ENCODE measurements at regions not wholly inside any gene's neighbourhood (a gene's known extent, or its start where the extent isn't known, plus 50 kb on each side); places are given as distances from the start of the nearest gene placed in this dataset.

DNA sequence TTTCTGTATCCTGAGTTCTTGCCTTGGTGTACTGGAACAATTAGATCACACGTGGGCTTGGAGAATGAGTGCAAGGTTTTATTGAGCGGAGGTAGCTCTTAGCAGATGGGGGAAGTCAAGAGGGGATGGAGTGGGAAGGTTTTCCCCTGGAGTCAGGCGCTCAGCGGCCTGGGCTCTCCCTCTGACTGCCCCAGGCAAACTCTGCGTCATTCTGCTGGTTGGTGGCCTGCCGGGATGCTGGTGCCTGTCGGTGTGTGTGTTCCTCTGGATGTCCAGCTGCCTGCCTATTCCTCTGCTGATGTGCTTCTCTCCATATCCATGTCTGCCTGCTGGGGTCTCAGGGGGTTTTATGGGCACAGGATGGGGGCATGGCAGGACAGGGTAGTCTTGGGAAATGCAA, 111.0 kb downstream of the TRIB2 start:
- Histone ChIP-seq H3K27ac (ENCODE audit: low read length) (no peak overlapping the region), H3K4me3 (ENCODE audit: low read length) (no peak overlapping the region), H3K36me3 (ENCODE audit: control insufficient read depth, insufficient read depth, low read length) (no peaks in the 10 kb centered on the region), H3K9me3 (replicated peaks; ENCODE audit: control insufficient read depth, low read depth, low read length) (no peaks in the 10 kb centered on the region), H3K27me3 (ENCODE audit: control insufficient read depth, insufficient read depth, low read length) (no peaks in the 10 kb centered on the region), H3K4me1 (ENCODE audit: control insufficient read depth, insufficient read depth, low read length) (peaks cover 16% of the 10 kb centered on the region)
- no peak for DNase-seq
- WGBS (ENCODE audit: insufficient coverage): 94% methylated on average over 7 of the region's 7 CpGs

DNA sequence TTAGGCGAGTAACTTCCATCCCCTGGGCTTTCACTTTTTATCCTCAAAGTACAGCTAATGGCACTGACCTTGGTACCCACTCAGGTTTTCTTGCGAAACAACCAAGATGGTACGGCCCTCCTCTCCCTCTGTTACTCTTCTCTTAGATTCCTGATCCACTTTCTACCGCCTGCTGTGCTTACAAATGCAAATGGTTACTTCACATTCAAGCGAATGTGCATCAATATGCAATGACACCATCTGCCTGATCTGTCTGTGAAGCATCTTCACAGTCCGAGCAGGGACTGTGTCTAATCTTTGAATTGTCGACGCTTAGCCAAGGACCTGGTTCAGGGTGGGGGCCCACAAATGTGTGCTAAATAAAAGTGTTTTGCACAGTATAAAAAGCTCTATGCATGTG, 112.2 kb downstream of the TRIB2 start:
- no peaks in the 10 kb centered on the region for H3K9me3 ChIP-seq (replicated peaks; ENCODE audit: control insufficient read depth, low read depth, low read length)
- H3K4me1 ChIP-seq (ENCODE audit: control insufficient read depth, insufficient read depth, low read length): peaks cover 13% of the 10 kb centered on the region
- no peaks in the 10 kb centered on the region for H3K36me3 ChIP-seq (ENCODE audit: control insufficient read depth, insufficient read depth, low read length)
- no peak for DNase-seq
- 51% methylated on average over 8 of the region's 8 CpGs for WGBS (ENCODE audit: insufficient coverage)
- no peak overlapping the region for H3K27ac ChIP-seq (ENCODE audit: low read length)
- no peak overlapping the region for H3K4me3 ChIP-seq (ENCODE audit: low read length)
- no peaks in the 10 kb centered on the region for H3K27me3 ChIP-seq (ENCODE audit: control insufficient read depth, insufficient read depth, low read length)

GRCh38 chr2:12831016-12831415, 114.3 kb downstream of the TRIB2 start:
- no peak overlapping the region for H3K27ac ChIP-seq (ENCODE audit: low read length)
- no peaks in the 10 kb centered on the region for H3K4me1 ChIP-seq (ENCODE audit: control insufficient read depth, insufficient read depth, low read length)
- H3K4me3 ChIP-seq (ENCODE audit: low read length): no peak overlapping the region
- H3K9me3 ChIP-seq (replicated peaks; ENCODE audit: control insufficient read depth, low read depth, low read length): no peaks in the 10 kb centered on the region
- H3K36me3 ChIP-seq (ENCODE audit: control insufficient read depth, insufficient read depth, low read length): no peaks in the 10 kb centered on the region
- no peaks in the 10 kb centered on the region for H3K27me3 ChIP-seq (ENCODE audit: control insufficient read depth, insufficient read depth, low read length)
- no peak for DNase-seq
- WGBS (ENCODE audit: insufficient coverage): no CpG with 5 or more reads among the region's 1 CpG

GRCh38 chr2:12834239-12834638, 117.5 kb downstream of the TRIB2 start:
- no peak for DNase-seq
- Histone ChIP-seq H3K9me3 (replicated peaks; ENCODE audit: control insufficient read depth, low read depth, low read length) (no peaks in the 10 kb centered on the region), H3K27me3 (ENCODE audit: control insufficient read depth, insufficient read depth, low read length) (no peaks in the 10 kb centered on the region), H3K4me3 (ENCODE audit: low read length) (no peak overlapping the region), H3K4me1 (ENCODE audit: control insufficient read depth, insufficient read depth, low read length) (no peaks in the 10 kb centered on the region), H3K27ac (ENCODE audit: low read length) (no peak overlapping the region), H3K36me3 (ENCODE audit: control insufficient read depth, insufficient read depth, low read length) (no peaks in the 10 kb centered on the region)
- no CpG with 5 or more reads among the region's 3 CpGs for WGBS (ENCODE audit: insufficient coverage)

- Histone ChIP-seq H3K4me1 (ENCODE audit: control insufficient read depth, insufficient read depth, low read length) (no peaks in the 10 kb centered on the region), H3K27me3 (ENCODE audit: control insufficient read depth, insufficient read depth, low read length) (no peaks in the 10 kb centered on the region), H3K27ac (ENCODE audit: low read length) (no peak overlapping the region), H3K36me3 (ENCODE audit: control insufficient read depth, insufficient read depth, low read length) (no peaks in the 10 kb centered on the region), H3K9me3 (replicated peaks; ENCODE audit: control insufficient read depth, low read depth, low read length) (no peaks in the 10 kb centered on the region), H3K4me3 (ENCODE audit: low read length) (no peak overlapping the region)
- DNase-seq: no peak
- 93% methylated on average over 4 of the region's 4 CpGs for WGBS (ENCODE audit: insufficient coverage)
Observed at GRCh38 chr2:12835733-12836132, 119.0 kb downstream of the TRIB2 start.

DNA sequence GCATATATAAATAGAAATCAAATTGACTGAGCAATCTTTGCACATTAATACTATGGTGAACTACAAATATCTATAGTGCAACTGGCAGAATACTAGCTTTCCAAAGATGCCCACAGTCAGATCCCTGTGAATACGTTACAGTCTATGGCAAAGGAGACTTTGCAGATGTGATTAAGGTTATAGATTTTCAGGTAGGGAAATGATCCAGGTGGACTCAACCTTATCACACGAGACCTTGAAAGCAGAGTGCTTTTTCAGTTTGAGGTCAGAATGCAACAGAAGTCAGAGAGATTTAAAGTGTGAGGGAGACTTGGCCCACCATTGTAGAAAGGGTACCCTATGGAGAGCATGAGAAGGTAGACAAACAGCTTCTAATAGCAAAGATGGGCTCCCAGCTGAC, 122.6 kb downstream of the TRIB2 start:
- Histone ChIP-seq H3K27ac (ENCODE audit: low read length) (no peak overlapping the region), H3K27me3 (ENCODE audit: control insufficient read depth, insufficient read depth, low read length) (no peaks in the 10 kb centered on the region), H3K4me3 (ENCODE audit: low read length) (no peak overlapping the region), H3K36me3 (ENCODE audit: control insufficient read depth, insufficient read depth, low read length) (no peaks in the 10 kb centered on the region), H3K4me1 (ENCODE audit: control insufficient read depth, insufficient read depth, low read length) (peaks cover 1% of the 10 kb centered on the region), H3K9me3 (replicated peaks; ENCODE audit: control insufficient read depth, low read depth, low read length) (no peaks in the 10 kb centered on the region)
- no peak for DNase-seq
- 67% methylated on average over 1 of the region's 2 CpGs for WGBS (ENCODE audit: insufficient coverage)

GRCh38 chr2:12841021-12841420, 124.3 kb downstream of the TRIB2 start:
- 86% methylated on average over 4 of the region's 5 CpGs for WGBS (ENCODE audit: insufficient coverage)
- peaks cover 7% of the 10 kb centered on the region for H3K4me1 ChIP-seq (ENCODE audit: control insufficient read depth, insufficient read depth, low read length)
- H3K4me3 ChIP-seq (ENCODE audit: low read length): no peak overlapping the region
- H3K27me3 ChIP-seq (ENCODE audit: control insufficient read depth, insufficient read depth, low read length): no peaks in the 10 kb centered on the region
- DNase-seq: no peak
- H3K9me3 ChIP-seq (replicated peaks; ENCODE audit: control insufficient read depth, low read depth, low read length): no peaks in the 10 kb centered on the region
- H3K27ac ChIP-seq (ENCODE audit: low read length): no peak overlapping the region
- H3K36me3 ChIP-seq (ENCODE audit: control insufficient read depth, insufficient read depth, low read length): no peaks in the 10 kb centered on the region

DNA sequence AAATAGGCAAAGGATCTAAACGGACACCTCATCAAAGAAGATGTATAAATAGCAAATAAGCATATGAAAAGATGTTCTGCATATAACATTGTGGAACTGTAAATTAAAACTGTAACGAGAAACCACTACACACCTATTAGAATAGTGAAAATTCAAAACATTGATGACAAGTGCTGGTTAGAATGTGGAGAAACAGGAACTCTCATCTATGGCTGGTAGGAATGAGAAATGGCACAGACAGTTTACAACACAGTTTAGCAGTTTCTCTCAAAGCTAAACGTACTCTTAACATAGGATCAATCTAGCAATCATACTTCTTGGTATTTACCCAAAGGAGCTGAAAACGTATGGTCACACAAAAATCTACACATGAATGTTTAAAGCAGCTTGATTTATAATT, 126.2 kb downstream of the TRIB2 start:
- no peak overlapping the region for H3K4me3 ChIP-seq (ENCODE audit: low read length)
- no peak overlapping the region for H3K27ac ChIP-seq (ENCODE audit: low read length)
- WGBS (ENCODE audit: insufficient coverage): no CpG with 5 or more reads among the region's 4 CpGs
- peaks cover 7% of the 10 kb centered on the region for H3K4me1 ChIP-seq (ENCODE audit: control insufficient read depth, insufficient read depth, low read length)
- no peaks in the 10 kb centered on the region for H3K36me3 ChIP-seq (ENCODE audit: control insufficient read depth, insufficient read depth, low read length)
- no peaks in the 10 kb centered on the region for H3K27me3 ChIP-seq (ENCODE audit: control insufficient read depth, insufficient read depth, low read length)
- DNase-seq: no peak
- H3K9me3 ChIP-seq (replicated peaks; ENCODE audit: control insufficient read depth, low read depth, low read length): no peaks in the 10 kb centered on the region

GRCh38 chr2:12844511-12844910, 127.8 kb downstream of the TRIB2 start:
- DNase-seq: peak; percentile 83
- Histone ChIP-seq H3K36me3 (ENCODE audit: control insufficient read depth, insufficient read depth, low read length) (no peaks in the 10 kb centered on the region), H3K4me3 (ENCODE audit: low read length) (no peak overlapping the region), H3K4me1 (ENCODE audit: control insufficient read depth, insufficient read depth, low read length) (peaks cover 10% of the 10 kb centered on the region), H3K27ac (ENCODE audit: low read length) (no peak overlapping the region), H3K27me3 (ENCODE audit: control insufficient read depth, insufficient read depth, low read length) (no peaks in the 10 kb centered on the region), H3K9me3 (replicated peaks; ENCODE audit: control insufficient read depth, low read depth, low read length) (no peaks in the 10 kb centered on the region)
- no CpG with 5 or more reads among the region's 9 CpGs for WGBS (ENCODE audit: insufficient coverage)

GRCh38 chr2:12847694-12848575, 131.2 kb downstream of the TRIB2 start:
- WGBS (ENCODE audit: insufficient coverage): 61% methylated on average over 3 of the region's 7 CpGs
- Histone ChIP-seq H3K36me3 (ENCODE audit: control insufficient read depth, insufficient read depth, low read length) (no peaks in the 10 kb centered on the region), H3K9me3 (replicated peaks; ENCODE audit: control insufficient read depth, low read depth, low read length) (no peaks in the 10 kb centered on the region), H3K27me3 (ENCODE audit: control insufficient read depth, insufficient read depth, low read length) (no peaks in the 10 kb centered on the region), H3K4me1 (ENCODE audit: control insufficient read depth, insufficient read depth, low read length) (peaks cover 10% of the 10 kb centered on the region), H3K27ac (ENCODE audit: low read length) (no peak overlapping the region), H3K4me3 (ENCODE audit: low read length) (no peak overlapping the region)
- DNase-seq: peak; percentile 64
